ENCODE measurements at regions not wholly inside any gene's neighbourhood (a gene's known extent, or its start where the extent isn't known, plus 50 kb on each side); places are given as distances from the start of the nearest gene placed in this dataset.

DNA sequence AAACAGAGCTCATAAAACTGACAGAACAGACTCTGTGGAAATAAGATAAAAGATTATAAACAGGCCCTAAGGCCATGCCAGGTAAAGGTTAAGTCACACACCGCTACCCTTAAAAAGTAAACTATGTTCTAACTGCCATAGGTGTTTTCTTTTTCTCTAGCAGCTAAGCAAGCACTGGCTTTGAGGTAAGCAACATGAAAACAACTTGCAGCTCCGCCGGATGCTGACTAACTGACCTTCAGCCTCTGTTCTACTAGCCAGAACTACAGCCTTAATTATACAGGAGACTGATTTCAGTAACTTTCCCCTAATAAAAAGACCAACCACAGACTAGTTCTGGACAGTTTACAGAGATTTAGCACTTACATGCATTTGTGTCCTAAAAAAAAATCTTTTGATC, 708.3 kb downstream of the CCSER2 start:
- TF ChIP-seq MXI1 (IDR thresholded peaks at IDR 0.05; ENCODE audit: borderline replicate concordance, low read depth, low read length) = no peak
- TF ChIP-seq, protein P1, sequence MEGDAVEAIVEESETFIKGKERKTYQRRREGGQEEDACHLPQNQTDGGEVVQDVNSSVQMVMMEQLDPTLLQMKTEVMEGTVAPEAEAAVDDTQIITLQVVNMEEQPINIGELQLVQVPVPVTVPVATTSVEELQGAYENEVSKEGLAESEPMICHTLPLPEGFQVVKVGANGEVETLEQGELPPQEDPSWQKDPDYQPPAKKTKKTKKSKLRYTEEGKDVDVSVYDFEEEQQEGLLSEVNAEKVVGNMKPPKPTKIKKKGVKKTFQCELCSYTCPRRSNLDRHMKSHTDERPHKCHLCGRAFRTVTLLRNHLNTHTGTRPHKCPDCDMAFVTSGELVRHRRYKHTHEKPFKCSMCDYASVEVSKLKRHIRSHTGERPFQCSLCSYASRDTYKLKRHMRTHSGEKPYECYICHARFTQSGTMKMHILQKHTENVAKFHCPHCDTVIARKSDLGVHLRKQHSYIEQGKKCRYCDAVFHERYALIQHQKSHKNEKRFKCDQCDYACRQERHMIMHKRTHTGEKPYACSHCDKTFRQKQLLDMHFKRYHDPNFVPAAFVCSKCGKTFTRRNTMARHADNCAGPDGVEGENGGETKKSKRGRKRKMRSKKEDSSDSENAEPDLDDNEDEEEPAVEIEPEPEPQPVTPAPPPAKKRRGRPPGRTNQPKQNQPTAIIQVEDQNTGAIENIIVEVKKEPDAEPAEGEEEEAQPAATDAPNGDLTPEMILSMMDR (conservative IDR thresholded peaks at IDR 0.05; ENCODE audit: low read depth, low read length) = no peak
- TF ChIP-seq MAZ (IDR thresholded peaks at IDR 0.05; ENCODE audit: borderline replicate concordance, low read depth, low read length) = no peak
- no peak for TF ChIP-seq POLR2A (IDR thresholded peaks at IDR 0.05; ENCODE audit: low read depth, low read length)
- TF ChIP-seq RCOR1 (IDR thresholded peaks at IDR 0.05; ENCODE audit: insufficient replicate concordance, low read length) = no peak
- TF ChIP-seq RAD21 (IDR thresholded peaks at IDR 0.05; ENCODE audit: low read length) = no peak
- TF ChIP-seq SMC3 (IDR thresholded peaks at IDR 0.05; ENCODE audit: low read depth, low read length) = no peak
- no peak for TF ChIP-seq BHLHE40 (IDR thresholded peaks at IDR 0.05; ENCODE audit: low read depth, low read length)
- TF ChIP-seq CHD1 (IDR thresholded peaks at IDR 0.05; ENCODE audit: low read depth, low read length) = no peak
- TF ChIP-seq FOS (IDR thresholded peaks at IDR 0.05; ENCODE audit: low read depth, low read length) = no peak
- TF ChIP-seq NFE2L2 (IDR thresholded peaks at IDR 0.05; ENCODE audit: low read depth, low read length) = no peak
- TF ChIP-seq, protein P2, sequence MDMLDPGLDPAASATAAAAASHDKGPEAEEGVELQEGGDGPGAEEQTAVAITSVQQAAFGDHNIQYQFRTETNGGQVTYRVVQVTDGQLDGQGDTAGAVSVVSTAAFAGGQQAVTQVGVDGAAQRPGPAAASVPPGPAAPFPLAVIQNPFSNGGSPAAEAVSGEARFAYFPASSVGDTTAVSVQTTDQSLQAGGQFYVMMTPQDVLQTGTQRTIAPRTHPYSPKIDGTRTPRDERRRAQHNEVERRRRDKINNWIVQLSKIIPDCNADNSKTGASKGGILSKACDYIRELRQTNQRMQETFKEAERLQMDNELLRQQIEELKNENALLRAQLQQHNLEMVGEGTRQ (IDR thresholded peaks at IDR 0.05; ENCODE audit: low read depth, low read length) = no peak
